Activated CD4-positive, alpha-beta T cell treated with anti-CD3 and anti-CD28 coated beads, Interleukin-2, amount 50 U/mL, for 24 hours (primary cell): ENCODE measurements at regions not wholly inside any gene's neighbourhood (a gene's known extent, or its start where the extent isn't known, plus 50 kb on each side); places are given as distances from the start of the nearest gene placed in this dataset.
A peak's percentile ranks its signal among the peaks of the same experiment; 100 is the strongest.
"Not testable (repeated sequence)": the region's sequence is repeated elsewhere in the genome, so short reads cannot be mapped to it uniquely, and the experiment has no call there.

ENCODE experiments used
- DNase-seq, 2 donors: peaks; one replicate each; pipeline ENCODE4 v3.0.0-alpha.2; 2020; ENCODE audit warnings: low read depth in 1 of 2, low spot score in 1 of 2

DNA sequence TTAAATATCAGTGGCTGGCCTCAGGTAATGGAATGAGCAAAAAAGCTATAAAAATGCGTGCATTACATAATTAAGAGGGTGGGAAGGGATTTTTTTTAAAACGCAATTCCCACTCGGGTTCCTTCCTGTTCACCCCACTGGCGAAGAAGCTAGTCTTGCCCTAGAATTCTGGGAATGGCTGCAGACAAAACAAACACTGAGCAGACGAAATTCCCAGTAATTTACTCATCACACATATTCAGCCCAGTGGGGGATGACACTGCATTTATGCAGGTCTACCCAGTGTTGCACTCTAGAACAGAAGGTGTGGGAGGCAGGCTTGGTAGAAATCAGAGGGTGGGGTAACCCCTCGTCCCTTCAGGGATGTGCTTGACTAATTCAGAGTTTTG lies 2695.0 kb upstream of the DEFB115 start:
- no peak for DNase-seq

DNA sequence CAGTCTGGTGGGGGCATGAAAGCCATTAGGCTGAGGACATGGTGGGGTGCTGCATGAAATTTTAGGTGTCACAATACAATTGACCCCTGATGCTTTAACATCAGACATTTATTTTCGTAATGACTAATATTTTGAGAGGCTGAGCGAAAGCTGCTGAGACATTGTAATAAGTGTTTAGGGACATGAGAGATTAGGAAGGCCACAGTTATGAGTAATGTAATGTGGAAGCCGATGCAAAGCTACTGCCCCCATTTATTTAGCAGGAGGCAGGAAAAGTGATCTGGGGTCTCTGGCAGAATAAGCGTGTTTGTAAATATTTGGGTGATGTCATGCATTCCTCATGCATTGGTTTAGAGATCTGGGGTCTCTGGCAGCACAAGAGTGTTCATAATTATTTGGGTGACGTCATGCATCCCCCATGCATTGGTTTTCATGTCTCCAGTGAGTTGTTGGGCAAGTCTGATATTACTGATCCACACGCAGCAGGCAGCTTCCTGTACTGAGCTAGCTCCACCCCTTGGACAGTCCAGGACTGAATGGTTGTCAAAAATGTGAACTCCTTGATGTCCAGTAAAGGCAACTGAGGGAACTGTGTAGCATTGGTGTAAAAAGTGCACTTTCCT lies 2694.5 kb upstream of the DEFB115 start:
- DNase-seq: not testable (repeated sequence)

DNA sequence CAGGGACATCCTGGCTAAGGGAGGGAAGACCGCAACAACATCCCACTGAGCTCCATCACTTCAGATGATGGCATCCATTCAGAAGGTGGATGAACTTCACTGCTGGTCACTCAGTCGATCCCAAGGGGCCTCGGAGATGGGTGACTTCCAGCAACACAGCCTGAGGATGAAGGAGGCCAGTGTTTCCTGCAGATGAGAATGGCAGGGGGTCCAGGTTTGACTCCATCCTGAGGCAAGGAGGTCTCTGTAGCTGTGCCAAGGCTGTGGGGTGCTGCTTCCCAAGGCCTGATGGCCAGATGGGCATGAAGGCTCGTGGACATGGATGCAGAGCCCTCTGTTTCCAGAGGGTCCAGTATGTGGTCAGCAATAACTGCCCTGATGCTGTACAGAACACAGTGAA lies 2693.4 kb upstream of the DEFB115 start:
- DNase-seq: not testable (repeated sequence)

DNA sequence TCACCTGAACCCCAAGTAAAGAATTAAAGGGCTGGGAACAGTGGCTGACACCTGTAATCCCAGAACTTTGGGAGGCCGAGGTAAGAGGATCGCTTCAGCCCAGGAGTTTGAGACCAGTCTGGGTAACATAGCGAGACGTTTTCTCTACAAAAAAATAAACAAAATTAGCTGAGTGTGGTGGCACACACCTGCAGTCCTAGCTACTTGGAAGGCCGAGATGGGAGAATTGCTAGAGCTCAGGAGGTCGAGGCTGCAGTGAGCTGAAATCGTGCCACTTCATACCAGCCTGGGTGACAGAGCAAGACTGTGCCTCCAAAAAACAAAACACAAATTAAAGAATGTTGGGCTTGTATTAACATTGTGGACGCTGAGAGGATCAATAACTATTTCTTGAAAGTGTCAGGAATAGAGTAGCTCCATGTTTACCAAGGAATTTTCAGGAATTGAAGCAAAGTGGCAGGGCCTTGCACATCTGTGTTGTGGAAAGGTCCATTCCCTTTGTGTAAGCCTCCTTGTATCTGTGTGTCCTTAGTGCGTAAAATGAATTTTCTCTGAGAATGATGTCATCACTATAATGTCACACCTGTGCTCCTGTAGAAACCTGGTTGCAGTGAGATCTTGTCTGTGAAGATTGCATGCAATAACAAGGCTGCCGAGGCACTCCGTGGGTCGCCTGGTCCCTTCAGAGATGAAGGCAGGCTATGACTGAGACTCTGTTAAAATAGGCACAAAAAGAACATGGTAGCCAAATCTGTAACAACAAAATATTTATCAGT lies 2692.6 kb upstream of the DEFB115 start:
- DNase-seq: not testable (repeated sequence)

DNA sequence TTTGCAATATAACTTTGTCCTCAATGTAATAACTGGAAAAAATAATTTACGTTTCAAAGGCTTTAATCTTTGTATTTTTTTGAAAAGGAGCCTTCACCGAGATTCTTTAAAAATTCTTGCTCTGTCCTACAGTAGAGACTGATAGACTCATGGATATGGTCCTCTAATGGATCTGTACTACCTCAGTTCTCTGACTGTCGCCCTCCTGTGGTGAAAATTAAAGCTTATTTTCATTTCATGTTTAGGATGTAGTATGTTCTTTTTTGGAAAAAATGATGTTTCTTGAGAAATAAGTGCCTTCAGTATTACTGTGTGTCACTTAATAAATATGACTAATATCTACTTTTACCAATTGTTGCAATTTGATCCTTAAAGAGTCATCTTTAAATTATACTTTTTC lies 2681.5 kb upstream of the DEFB115 start:
- not testable (repeated sequence) for DNase-seq

DNA sequence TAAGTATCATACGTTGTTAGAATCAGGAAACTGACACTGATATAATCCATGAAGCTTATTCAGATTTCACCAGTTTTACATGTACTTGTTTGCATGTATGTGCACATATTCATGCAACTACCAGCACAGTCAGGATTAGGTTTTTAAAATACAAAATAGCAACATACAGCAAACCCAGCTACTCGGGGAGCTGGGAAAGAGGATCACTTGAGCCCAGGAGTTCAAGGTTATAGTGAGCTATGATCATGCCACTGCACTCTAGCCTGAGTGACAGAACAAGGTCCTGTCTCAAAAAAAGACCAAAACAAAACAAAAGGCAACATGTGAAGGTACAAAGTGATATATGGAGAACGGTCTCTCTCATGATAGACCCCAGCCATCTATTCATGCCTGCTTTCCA lies 2665.8 kb upstream of the DEFB115 start:
- not testable (repeated sequence) for DNase-seq

DNA sequence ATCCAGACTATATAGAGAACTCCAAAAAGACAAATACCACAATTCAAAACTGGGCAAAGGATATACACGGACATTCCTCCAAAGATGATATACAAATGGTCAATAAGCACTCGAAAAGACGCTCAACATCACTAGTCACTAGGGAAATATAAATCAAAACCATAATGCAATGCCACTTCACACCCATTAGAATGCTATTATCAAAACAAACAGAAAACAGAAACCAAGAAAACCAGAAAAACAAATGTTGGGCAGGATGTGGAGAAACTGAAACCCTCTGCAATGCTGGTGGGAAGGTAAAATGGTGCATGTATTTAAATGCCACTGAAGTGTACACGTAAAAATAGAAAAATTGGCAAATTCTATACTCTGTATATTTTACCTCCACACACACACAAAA lies 2664.1 kb upstream of the DEFB115 start:
- not testable (repeated sequence) for DNase-seq

DNA sequence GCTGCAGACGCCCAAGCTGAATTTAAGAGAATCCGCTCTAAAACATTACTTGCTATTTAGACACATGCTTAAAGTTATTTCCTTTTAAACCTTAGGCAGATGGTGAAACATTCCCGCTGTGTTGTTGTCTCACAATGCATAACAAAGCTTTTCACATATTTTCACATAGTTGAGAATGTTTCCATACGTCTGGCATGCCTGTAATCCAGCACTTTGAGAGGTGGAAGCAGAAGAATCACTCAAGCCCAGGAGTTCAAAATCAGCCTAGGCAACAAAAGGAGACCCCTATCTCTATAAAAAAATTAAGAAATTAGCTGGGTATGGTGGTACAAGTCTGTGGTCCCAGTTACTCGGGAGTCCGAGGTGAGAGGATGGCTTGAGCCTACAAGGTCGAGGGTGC lies 2663.0 kb upstream of the DEFB115 start:
- not testable (repeated sequence) for DNase-seq

DNA sequence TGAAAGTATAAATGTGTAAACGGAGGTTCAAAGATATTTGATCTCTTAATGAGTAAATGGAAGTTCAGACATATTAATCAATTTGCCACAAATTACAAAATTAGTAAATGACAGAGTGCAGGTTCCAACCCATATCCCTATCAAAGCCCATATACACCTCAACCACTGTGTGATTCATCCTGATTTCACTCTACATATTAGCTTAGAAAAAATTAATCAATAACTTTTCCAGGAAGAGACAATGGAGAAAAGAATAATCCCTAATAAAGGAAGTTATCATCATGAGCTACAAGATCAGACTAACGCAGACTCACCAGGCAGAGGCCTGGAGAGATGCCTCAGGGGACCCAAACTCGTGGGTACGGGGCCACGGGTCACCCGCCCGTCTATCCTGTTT lies 2655.5 kb upstream of the DEFB115 start:
- not testable (repeated sequence) for DNase-seq

DNA sequence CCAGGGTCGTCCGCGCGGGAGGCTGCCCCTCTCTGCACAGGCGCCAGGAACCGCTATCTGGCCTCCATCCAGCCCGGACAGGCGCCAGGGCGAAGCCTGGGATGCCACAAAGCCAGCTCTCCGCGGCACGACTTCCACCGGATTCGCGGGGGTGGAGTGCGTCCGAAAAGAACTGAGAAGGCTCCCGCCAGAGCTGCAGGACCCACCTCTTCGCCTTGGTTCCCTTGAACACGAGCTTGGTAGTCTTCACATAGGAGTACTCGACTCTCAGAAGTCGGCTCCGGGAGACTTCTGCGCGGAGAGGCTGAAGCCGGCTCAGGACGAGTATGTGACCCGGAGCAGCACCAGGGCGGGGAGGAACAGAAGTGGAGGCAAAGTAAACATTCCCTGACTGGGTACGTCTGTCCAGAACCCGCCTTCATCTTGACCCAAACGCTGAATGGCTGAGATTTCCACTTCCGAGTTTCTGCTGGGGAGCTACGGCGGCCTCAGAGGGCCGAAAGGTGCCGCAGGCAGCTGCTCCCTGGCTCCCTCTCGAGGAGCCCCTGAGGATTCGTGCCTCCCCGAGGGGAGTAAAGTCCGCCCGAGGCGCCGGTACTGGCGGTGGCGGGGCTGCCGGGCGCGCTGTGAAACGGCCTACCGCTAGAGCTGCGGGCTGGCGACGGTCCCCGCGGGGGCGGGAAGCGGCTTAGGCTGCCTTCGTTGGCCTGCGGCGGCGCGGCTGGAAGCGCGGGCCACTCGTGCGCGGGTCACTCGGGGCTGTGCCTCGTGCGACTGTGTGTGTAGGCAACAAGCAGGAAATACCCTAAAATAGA lies 2654.9 kb upstream of the DEFB115 start:
- DNase-seq: peak; percentile 58 to 76

DNA sequence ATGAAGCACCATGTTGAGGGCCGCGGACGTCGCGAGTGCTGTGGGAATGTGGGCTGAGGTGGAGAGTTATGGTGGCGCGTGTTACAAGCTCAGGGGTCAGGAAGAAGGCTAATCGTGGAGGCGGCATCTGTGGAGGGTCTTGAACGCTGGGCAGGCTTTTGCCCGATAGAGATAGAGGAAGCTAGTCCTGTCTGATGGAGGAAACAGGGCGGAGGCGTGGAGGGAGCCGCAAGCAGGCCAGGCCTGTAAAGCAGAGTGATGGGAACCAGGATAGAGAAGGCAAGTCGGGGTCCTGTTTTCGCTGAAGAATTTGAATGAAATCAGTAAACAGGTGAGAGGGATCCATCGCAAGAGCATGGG lies 2654.3 kb upstream of the DEFB115 start:
- DNase-seq: not testable (repeated sequence)

DNA sequence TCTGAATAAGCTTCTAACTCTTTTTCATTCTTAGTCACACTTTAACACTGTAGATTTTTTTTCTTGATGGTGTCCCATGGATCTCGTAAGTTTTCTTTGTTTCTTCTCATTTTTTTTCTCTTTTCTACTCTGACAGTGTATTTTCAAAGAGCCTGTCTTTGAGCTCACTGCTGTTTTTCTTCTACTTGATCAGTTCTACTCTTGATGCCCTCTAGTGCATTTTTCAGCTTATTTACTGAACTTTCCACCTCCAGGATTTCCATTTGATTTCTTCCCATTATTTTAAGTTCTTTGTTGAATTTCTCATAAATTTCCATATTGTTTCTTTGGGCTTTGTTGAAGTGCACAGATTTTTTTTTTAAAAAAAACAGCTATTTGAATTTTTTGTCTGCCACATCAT lies 2641.1 kb upstream of the DEFB115 start:
- DNase-seq: no peak

DNA sequence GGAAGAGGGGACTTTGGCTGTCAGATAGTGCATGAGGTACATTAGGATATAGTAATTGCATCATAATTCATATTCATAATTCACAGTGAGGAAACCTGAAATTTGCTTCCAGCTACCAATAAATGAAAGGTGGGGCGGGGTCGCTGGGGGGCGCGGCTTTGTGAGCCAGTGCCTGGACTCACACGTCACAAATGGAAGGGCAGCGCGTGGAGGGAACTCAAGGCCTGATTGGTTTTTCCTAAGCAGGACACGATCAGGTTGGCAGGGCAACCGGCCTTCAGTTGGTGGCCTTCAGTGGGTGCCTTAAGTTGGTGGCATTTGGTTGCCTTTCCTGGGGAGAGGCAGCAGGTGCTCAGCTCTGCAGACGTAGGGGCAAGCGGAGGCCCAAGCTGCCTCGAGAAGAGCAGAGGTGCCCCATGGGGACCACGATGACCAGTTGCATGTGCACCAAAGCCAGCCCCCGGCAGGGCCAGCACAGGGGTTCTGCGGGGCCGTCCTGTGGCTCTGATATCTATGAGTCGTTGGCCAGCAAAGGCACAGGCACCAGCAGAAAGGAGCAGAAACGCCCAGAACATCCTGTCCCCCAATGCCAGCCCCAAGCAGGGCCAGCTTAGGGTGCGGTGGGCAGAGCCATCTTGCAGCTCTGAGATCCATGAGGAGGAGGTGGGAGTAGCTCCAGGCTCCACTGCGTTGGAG lies 2637.4 kb upstream of the DEFB115 start:
- DNase-seq: not testable (repeated sequence)

DNA sequence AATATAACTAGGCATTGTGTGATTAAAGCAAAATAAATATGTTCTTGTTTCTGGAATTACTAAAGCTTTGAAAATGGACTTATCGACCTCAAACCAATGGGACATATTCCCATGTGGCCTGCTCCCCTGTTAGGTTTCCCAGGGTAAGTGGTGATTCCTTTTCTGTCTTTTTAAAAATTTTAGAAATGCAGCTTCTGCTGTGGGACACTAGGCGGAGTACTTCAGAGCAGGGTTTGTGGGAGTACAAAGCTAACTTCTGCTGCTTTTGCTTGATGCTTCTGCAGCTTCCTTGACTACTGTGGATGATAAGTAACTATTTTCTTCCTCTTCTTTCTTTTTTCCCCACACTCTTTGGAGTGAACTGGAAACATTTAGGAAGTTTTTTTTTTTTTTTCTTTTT lies 2632.4 kb upstream of the DEFB115 start:
- DNase-seq: not testable (repeated sequence)

DNA sequence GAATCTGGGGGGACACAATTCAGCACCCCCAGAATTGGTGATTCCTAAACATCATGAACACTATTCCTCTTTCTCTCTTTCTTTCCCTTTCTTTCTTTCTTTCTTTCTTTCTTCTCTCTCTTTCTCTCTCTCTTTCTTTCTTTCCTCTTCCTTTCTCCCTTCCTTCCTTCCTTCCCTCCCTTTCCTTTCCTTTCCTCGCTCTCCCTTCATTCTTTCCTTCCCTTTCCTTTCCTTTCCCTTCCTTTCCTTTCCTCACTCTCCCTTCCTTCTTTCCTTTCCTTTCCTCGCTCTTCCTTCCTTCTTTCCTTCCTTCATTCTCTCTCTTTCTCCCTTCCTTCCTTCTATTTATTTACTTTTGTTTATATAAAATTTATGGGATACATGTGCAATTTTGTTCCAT lies 2616.6 kb upstream of the DEFB115 start:
- not testable (repeated sequence) for DNase-seq
